Smooth muscle cell (in vitro differentiated cells): ENCODE measurements at regions not wholly inside any gene's neighbourhood (a gene's known extent, or its start where the extent isn't known, plus 50 kb on each side); places are given as distances from the start of the nearest gene placed in this dataset.

Experiments
- DNase-seq: peaks from one replicate; lab custom pipeline; 2025; ENCODE audit not compliant: unreplicated experiment; lab: John Stamatoyannopoulos, UW
- H2AFZ ChIP-seq: fragments of 200-600 bp; sonication (generic); 2 replicates; pipeline ENCODE4 v1.6.0; 2016; ENCODE audit warnings: antibody characterized with exemption, low read depth, mild to moderate bottlenecking
- H3F3A ChIP-seq: fragments of 200-600 bp; sonication (generic); 2 replicates; pipeline ENCODE4 v1.6.0; 2017; ENCODE audit warnings: antibody characterized with exemption, low read depth
- H3K27ac ChIP-seq: fragments of 200-600 bp; sonication (generic); 2 replicates; pipeline ENCODE4 v1.5.1; 2016; ENCODE audit warnings: low read depth, mild to moderate bottlenecking
- H3K27me3 ChIP-seq: fragments of 200-600 bp; sonication (generic); 2 replicates; pipeline ENCODE4 v1.6.1; 2016; ENCODE audit warnings: low read depth, mild to moderate bottlenecking
- H3K36me3 ChIP-seq: fragments of 200-600 bp; sonication (generic); 2 replicates; pipeline ENCODE4 v1.5.1; 2016; ENCODE audit warnings: low read depth
- H3K4me1 ChIP-seq: fragments of 200-600 bp; sonication (generic); 2 replicates; pipeline ENCODE4 v1.5.1; 2016; ENCODE audit warnings: low read depth
- H3K4me2 ChIP-seq: fragments of 200-600 bp; sonication (generic); 2 replicates; pipeline ENCODE4 v1.6.0; 2016; ENCODE audit warnings: mild to moderate bottlenecking
- H3K4me3 ChIP-seq: fragments of 200-600 bp; sonication (generic); 2 replicates; pipeline ENCODE4 v1.5.1; 2016; ENCODE audit warnings: mild to moderate bottlenecking
- H3K79me2 ChIP-seq: fragments of 200-600 bp; sonication (generic); 2 replicates; pipeline ENCODE4 v1.6.0; 2016; ENCODE audit warnings: low read depth, mild to moderate bottlenecking
- H3K9ac ChIP-seq: fragments of 200-600 bp; sonication (generic); 2 replicates; pipeline ENCODE4 v1.6.0; 2016; ENCODE audit warnings: low read depth
- H3K9me3 ChIP-seq: fragments of 200-600 bp; sonication (generic); replicated peaks from 2 replicates; pipeline ENCODE4 v1.5.1; 2016; ENCODE audit warnings: low read depth
- H4K20me1 ChIP-seq: fragments of 200-600 bp; sonication (generic); 2 replicates; pipeline ENCODE4 v1.6.0; 2016; ENCODE audit warnings: low read depth
- WGBS: methylation state at CpG from one replicate; pipeline ENCODE4 v1.1.7; 2016; ENCODE audit warnings: low lambda C conversion rate; 5-methylcytosine and 5-hydroxymethylcytosine counted together
- TF ChIP-seq, protein P1 (sequence below): fragments of 200-600 bp; sonication (generic); IDR thresholded peaks from 2 replicates; pipeline ENCODE4 v1.5.1; 2017; ENCODE audit warnings: borderline replicate concordance, mild to moderate bottlenecking, antibody characterized with exemption; ENCODE audit not compliant: insufficient read depth, poor library complexity, severe bottlenecking

DNA sequence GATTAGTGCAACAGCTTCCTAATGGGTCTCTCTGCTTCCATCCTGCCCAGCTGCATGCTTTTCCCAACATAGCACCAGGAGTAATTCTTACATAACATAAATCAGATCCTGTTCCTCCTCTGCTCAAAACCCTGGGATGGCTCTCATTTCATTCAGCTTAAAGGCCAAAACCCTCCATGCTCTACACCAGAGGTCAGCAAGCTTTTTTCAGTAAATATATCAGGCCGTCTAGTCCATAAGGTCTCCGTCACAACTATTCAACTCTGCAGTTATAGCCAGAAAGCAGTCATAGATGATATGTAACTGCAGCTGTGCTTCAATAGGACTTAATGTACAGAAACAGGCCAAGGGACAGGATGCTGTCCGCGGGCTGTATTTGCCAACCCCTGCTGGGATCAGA is 202.8 kb upstream of the UBE2E2 start:
- H3K27ac ChIP-seq, result no peak overlapping the region
- WGBS, result 95% methylated on average over 4 of the region's 4 CpGs

DNA sequence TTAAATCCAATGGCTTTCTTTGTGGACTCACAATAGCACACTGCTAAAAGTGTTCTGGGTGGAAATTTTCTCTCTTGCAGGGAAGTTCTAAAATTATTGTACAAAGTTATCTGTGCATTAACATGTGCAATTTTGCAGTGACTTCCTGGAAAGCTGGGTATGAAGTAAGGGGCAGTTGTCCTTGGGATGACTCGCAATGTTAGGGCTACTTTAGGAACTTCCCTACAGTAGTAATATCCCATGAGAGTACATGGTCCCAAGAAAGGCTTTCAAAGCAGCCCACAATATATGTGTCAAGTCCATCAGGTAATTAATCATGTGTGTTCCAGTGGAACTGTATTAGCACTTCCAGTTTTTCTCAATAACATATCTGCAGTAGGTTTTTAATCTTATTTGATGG is 201.0 kb upstream of the UBE2E2 start:
- Histone ChIP-seq H3K27ac (no peak overlapping the region), H3K79me2 (no peaks in the 10 kb centered on the region), H3K27me3 (no peaks in the 10 kb centered on the region), H3K4me1 (no peaks in the 10 kb centered on the region), H2AFZ (no peak overlapping the region), H3K36me3 (no peaks in the 10 kb centered on the region), H4K20me1 (no peaks in the 10 kb centered on the region), H3F3A (no peaks in the 10 kb centered on the region), H3K9ac (no peak overlapping the region), H3K4me3 (no peak overlapping the region), H3K9me3 (no peaks in the 10 kb centered on the region), H3K4me2 (no peak overlapping the region)
- WGBS, result 96% methylated on average over 1 of the region's 1 CpG
- TF ChIP-seq, protein P1, sequence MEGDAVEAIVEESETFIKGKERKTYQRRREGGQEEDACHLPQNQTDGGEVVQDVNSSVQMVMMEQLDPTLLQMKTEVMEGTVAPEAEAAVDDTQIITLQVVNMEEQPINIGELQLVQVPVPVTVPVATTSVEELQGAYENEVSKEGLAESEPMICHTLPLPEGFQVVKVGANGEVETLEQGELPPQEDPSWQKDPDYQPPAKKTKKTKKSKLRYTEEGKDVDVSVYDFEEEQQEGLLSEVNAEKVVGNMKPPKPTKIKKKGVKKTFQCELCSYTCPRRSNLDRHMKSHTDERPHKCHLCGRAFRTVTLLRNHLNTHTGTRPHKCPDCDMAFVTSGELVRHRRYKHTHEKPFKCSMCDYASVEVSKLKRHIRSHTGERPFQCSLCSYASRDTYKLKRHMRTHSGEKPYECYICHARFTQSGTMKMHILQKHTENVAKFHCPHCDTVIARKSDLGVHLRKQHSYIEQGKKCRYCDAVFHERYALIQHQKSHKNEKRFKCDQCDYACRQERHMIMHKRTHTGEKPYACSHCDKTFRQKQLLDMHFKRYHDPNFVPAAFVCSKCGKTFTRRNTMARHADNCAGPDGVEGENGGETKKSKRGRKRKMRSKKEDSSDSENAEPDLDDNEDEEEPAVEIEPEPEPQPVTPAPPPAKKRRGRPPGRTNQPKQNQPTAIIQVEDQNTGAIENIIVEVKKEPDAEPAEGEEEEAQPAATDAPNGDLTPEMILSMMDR, result no peak
- DNase-seq, result no peak

More for the DNA sequence above, 202.8 kb upstream of the UBE2E2 start:
- TF ChIP-seq, protein P1, result no peak
- Histone ChIP-seq H3K9ac (no peak overlapping the region), H3K36me3 (no peaks in the 10 kb centered on the region), H3F3A (no peaks in the 10 kb centered on the region), H3K27me3 (no peaks in the 10 kb centered on the region), H2AFZ (no peak overlapping the region), H3K79me2 (no peaks in the 10 kb centered on the region), H3K4me2 (no peak overlapping the region), H3K4me1 (no peaks in the 10 kb centered on the region), H4K20me1 (no peaks in the 10 kb centered on the region), H3K9me3 (no peaks in the 10 kb centered on the region), H3K4me3 (no peak overlapping the region)
- no peak for DNase-seq

DNA sequence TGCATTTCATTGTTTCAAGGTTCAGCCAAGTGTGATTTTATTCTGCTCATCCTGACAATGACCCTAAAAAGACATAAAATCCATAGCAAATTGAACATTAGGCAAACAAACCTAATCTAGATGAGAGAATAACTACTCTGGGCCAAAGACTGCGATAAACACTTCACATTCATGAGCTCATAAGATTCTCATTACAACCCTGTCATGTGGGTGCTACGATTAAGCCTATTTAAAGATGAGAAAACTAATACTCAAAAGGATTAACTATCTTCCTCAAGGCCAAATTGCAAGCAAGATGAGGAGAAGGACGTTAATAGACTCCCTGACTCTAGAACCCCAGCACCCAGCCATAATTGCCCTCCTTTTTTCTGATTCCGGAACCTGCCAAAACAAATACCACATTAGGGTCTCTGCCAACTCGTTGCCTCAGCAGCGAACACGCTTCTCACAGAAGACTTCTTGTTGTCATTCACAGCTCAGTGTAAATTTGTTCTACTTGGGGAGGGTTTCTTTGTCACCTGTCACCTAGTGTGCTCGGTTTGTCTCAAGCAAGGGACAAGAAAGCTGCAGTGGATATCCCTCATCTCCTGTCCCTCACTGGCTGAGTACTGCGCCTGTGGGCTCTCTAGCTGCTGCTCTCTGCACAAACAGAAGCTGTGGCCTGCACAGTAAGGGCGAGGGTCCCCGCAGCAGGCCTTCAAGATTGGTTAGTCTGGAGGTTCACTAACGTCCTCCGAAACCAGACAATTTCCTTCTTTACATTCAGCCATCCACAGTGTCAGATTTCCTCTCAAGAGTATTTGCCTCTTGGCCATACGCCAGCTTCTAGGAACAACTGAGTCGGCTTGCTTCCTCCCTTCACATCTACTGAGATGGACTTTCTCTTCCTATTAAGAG is 200.0 kb upstream of the UBE2E2 start:
- Histone ChIP-seq H3K4me3 (no peak overlapping the region), H3K27ac (no peak overlapping the region), H3K4me2 (no peak overlapping the region), H4K20me1 (no peaks in the 10 kb centered on the region), H3K27me3 (no peaks in the 10 kb centered on the region), H2AFZ (no peak overlapping the region), H3K9ac (no peak overlapping the region), H3F3A (no peaks in the 10 kb centered on the region), H3K36me3 (no peaks in the 10 kb centered on the region), H3K79me2 (no peaks in the 10 kb centered on the region), H3K9me3 (no peaks in the 10 kb centered on the region), H3K4me1 (no peaks in the 10 kb centered on the region)
- DNase-seq, result no peak
- TF ChIP-seq, protein P1, result no peak
- WGBS, result 88% methylated on average over 15 of the region's 15 CpGs

DNA sequence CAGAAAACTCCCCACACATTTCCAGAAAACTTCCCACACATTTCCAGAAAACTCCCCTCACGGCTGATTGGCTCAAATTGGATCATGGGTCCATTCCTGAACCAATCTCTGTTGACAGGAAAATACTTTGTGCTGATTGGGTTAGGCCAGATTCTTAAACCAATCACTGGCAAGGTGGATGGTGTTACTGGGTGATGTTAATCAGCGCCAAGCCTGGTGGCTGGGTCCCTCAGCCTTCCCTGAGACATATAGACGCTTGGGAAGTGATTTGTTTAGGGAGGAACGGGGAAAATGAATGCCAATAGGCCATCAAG is 199.4 kb upstream of the UBE2E2 start:
- Histone ChIP-seq H3K27ac (no peak overlapping the region), H3K4me2 (no peak overlapping the region), H3K27me3 (no peaks in the 10 kb centered on the region), H3K4me1 (no peaks in the 10 kb centered on the region), H3K79me2 (no peaks in the 10 kb centered on the region), H3F3A (no peaks in the 10 kb centered on the region), H3K36me3 (no peaks in the 10 kb centered on the region), H4K20me1 (no peaks in the 10 kb centered on the region), H3K4me3 (no peak overlapping the region), H3K9me3 (no peaks in the 10 kb centered on the region), H2AFZ (no peak overlapping the region), H3K9ac (no peak overlapping the region)
- 96% methylated on average over 4 of the region's 4 CpGs for WGBS
- TF ChIP-seq, protein P1, result no peak
- DNase-seq, result no peak
